Calu3 (cell line): ENCODE measurements at regions not wholly inside any gene's neighbourhood (a gene's known extent, or its start where the extent isn't known, plus 50 kb on each side); places are given as distances from the start of the nearest gene placed in this dataset.
"Not testable (repeated sequence)": the region's sequence is repeated elsewhere in the genome, so short reads cannot be mapped to it uniquely, and the experiment has no call there.

Experiments
- BruUV-seq: library from RNA; stranded (reverse); fragments of 400-500 nt; replicated peaks from 2 replicates; lab custom pipeline; 2021; lab: Mats Ljungman, UMichigan
- CTCF ChIA-PET: fragments of 300-600 bp; sonication (Branson Sonifier 250); formaldehyde crosslinking; loops from one replicate; lab custom pipeline; 2022; ENCODE audit warnings: antibody characterized with exemption; lab: Charles Lee
- DNase-seq: peaks from one replicate; pipeline ENCODE4 v3.0.0; 2022
- H3K27ac Mint-ChIP-seq: one replicate; pipeline ENCODE4 v1.8.0; 2022; ENCODE audit warnings: mixed read lengths; ENCODE audit not compliant: unreplicated experiment
- H3K27me3 Mint-ChIP-seq: one replicate; pipeline ENCODE4 v1.8.0; 2022; ENCODE audit warnings: mixed read lengths; ENCODE audit not compliant: unreplicated experiment
- H3K36me3 Mint-ChIP-seq: one replicate; pipeline ENCODE4 v1.8.0; 2022; ENCODE audit warnings: mild to moderate bottlenecking, moderate library complexity, mixed read lengths; ENCODE audit not compliant: insufficient read depth, unreplicated experiment
- H3K4me1 Mint-ChIP-seq: one replicate; pipeline ENCODE4 v1.8.0; 2022; ENCODE audit warnings: mild to moderate bottlenecking, low read depth, mixed read lengths; ENCODE audit not compliant: unreplicated experiment
- H3K4me3 Mint-ChIP-seq: one replicate; pipeline ENCODE4 v1.8.0; 2022; ENCODE audit warnings: mild to moderate bottlenecking, low read depth, moderate library complexity, mixed read lengths; ENCODE audit not compliant: unreplicated experiment
- H3K9me3 Mint-ChIP-seq: one replicate; pipeline ENCODE4 v1.8.0; 2022; ENCODE audit warnings: low read depth, mixed read lengths; ENCODE audit not compliant: unreplicated experiment
- intact Hi-C: fragments of 100-400 bp; cut with micrococcal nuclease; formaldehyde crosslinking; loops from one replicate; pipeline ENCODE4 v1.10.0; 2022; ENCODE audit not compliant: unreplicated experiment
- TF ChIP-seq, protein P1 (sequence below): fragments of 200-600 bp; IDR thresholded peaks from one replicate; pipeline ENCODE4 v1.8.0; 2022; ENCODE audit warnings: antibody characterized with exemption; ENCODE audit not compliant: unreplicated experiment

DNA sequence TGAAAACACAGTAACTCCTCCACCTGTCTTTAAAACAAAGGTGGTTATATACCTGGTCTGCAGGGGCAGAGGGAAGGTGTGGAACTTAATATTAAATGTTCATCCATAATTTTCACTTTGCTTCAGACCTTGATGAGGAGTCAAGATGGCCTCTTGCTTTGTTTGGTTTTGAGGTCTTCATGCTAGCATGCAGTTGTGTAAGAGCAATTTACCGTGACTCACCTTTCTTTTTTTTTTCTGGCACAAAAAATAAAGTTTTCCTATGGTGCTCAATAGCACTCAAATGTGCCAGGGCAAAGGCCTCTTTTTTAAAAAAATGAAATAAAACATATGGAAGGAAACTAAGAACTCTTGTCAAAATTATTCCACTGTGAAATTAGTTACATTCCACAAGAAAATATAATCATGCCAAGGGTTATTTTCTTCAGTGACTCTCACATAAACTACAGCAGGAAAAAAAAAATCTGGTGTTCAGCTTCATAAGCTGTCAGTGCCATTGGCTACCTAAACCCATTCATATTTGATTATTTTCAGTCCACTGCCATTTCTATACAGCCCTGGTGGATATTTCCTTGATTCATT lies 128.2 kb downstream of the SLC7A11 start:
- Mint-ChIP-seq H3K27me3 (no peaks in the 10 kb centered on the region), H3K4me1 (peaks cover 36% of the 10 kb centered on the region), H3K27ac (no peak overlapping the region), H3K36me3 (peaks cover 10% of the 10 kb centered on the region), H3K9me3 (peaks cover 8% of the 10 kb centered on the region), H3K4me3 (no peak overlapping the region)
- CTCF ChIA-PET, result no interaction called here
- intact Hi-C loops, result loop anchor here (5.0 kb wide), 1 partner anchor 48 kb away; no protein-coding TSS in a partner anchor
- BruUV-seq, result no TSS peak
- no peak for DNase-seq
- TF ChIP-seq, protein P1, sequence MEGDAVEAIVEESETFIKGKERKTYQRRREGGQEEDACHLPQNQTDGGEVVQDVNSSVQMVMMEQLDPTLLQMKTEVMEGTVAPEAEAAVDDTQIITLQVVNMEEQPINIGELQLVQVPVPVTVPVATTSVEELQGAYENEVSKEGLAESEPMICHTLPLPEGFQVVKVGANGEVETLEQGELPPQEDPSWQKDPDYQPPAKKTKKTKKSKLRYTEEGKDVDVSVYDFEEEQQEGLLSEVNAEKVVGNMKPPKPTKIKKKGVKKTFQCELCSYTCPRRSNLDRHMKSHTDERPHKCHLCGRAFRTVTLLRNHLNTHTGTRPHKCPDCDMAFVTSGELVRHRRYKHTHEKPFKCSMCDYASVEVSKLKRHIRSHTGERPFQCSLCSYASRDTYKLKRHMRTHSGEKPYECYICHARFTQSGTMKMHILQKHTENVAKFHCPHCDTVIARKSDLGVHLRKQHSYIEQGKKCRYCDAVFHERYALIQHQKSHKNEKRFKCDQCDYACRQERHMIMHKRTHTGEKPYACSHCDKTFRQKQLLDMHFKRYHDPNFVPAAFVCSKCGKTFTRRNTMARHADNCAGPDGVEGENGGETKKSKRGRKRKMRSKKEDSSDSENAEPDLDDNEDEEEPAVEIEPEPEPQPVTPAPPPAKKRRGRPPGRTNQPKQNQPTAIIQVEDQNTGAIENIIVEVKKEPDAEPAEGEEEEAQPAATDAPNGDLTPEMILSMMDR, result no peak

DNA sequence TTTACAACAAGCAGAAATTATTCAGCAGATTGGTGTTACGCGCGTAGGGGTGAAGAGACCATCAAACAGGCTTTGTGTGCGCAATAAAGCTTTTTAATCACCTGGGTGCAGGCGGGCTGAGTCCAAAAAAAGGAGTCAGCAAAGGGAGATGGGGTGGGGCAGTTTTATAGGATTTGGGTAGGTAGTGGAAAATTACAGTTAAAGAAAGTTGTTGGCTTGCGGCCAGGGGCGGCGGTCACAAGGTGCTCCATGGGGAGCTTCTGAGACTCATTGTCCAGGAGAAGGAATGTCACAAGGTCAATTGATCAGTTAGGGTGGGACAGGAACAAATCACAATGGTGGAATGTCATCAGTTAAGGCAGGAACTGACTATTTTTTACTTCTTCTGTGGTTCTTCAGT lies 129.3 kb downstream of the SLC7A11 start:
- peak; percentile 69 for DNase-seq
- Mint-ChIP-seq H3K4me1 (peaks cover 41% of the 10 kb centered on the region), H3K4me3 (peak overlapping the region; percentile 55), H3K27ac (peak overlapping the region; percentile 99), H3K36me3 (peaks cover 13% of the 10 kb centered on the region)
- intact Hi-C loops, result loop anchor here (5.0 kb wide), 1 partner anchor 49 kb away; no protein-coding TSS in a partner anchor
- H3K27me3 Mint-ChIP-seq, BruUV-seq, CTCF ChIA-PET, H3K9me3 Mint-ChIP-seq: not testable (repeated sequence)

DNA sequence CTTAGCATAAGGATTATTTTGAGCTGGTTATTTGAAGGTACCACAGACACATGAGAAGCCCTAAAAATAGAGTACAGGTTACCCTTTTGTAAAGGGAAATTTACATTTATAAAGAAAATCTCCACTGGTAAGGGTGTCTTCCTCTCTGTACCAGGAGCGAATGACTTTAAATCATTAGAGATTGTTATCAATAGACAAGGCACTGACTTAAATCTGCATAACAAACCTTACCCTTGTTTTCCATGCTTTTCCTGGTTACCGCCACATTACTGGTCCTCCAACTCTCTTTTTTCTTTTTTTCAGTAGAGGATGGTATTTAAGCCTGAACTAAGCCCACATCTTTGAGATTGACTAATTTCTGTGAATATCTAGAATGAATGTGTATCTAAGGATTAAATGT lies 129.8 kb downstream of the SLC7A11 start:
- BruUV-seq, result TSS peak; percentile 93
- Mint-ChIP-seq H3K9me3 (peaks cover 2% of the 10 kb centered on the region), H3K27me3 (no peaks in the 10 kb centered on the region), H3K36me3 (peaks cover 15% of the 10 kb centered on the region), H3K4me1 (peaks cover 46% of the 10 kb centered on the region), H3K27ac (peak overlapping the region; percentile 99), H3K4me3 (peak overlapping the region; percentile 55)
- DNase-seq, result no peak
- intact Hi-C loops, result loop anchor here (5.0 kb wide), 1 partner anchor 50 kb away; no protein-coding TSS in a partner anchor
- TF ChIP-seq, protein P1, result no peak
- CTCF ChIA-PET, result interaction anchor here (1.2 to 2.3 kb wide), 3 partner anchors 22 to 76 kb away, joined by 3 to 7 read pairs (median 4); no protein-coding TSS in a partner anchor

DNA sequence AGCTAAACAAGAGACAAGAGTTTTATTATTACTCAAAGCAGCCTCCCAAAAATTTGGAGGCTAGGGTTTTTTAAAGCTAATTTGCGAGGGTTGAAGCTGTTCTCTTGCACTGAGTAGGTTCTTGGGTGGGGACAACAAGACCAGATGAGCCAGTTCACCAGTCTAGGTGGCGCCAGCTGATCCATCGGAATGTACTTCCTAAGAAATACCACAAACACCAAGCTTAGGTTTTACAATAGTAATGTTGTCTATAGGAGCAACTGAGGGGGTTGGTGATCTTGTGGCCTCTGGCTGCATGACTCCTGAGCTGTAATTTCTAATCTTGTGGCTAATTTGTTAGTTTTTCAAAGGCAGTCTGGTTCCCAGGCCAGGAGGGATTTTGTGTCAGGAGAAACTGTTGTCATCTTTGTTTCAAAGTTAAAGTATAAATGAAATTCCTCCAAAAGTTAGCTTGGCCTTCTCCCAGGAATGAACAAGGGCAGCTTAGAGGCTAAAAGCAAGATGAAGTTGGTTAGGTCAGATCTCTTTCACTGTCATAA lies 130.6 kb downstream of the SLC7A11 start:
- BruUV-seq, result no TSS peak
- CTCF ChIA-PET, result interaction anchor here (0.6 to 2.3 kb wide), 4 partner anchors 21 to 232 kb away, joined by 3 to 7 read pairs (median 4); no protein-coding TSS in a partner anchor
- peak; percentile 59 for DNase-seq

More for the DNA sequence above, 130.6 kb downstream of the SLC7A11 start:
- peaks cover 15% of the 10 kb centered on the region for H3K36me3 Mint-ChIP-seq
- TF ChIP-seq, protein P1, result no peak
- H3K9me3 Mint-ChIP-seq, result peaks cover 2% of the 10 kb centered on the region
- H3K4me1 Mint-ChIP-seq, result peaks cover 50% of the 10 kb centered on the region
- no peak overlapping the region for H3K4me3 Mint-ChIP-seq
- peak overlapping the region; percentile 99 for H3K27ac Mint-ChIP-seq
- H3K27me3 Mint-ChIP-seq, result no peaks in the 10 kb centered on the region
- intact Hi-C loops, result loop anchor here (5.0 kb wide), 1 partner anchor 51 kb away; no protein-coding TSS in a partner anchor
